SK-N-SH (cell line): ENCODE measurements at regions not wholly inside any gene's neighbourhood (a gene's known extent, or its start where the extent isn't known, plus 50 kb on each side); places are given as distances from the start of the nearest gene placed in this dataset.

Experiments
- CTCF ChIA-PET: fragments of 300-600, 350-600 bp; formaldehyde crosslinking; extraction: SDS; loops from one replicate; lab custom pipeline; 2021; lab: Yijun Ruan, JAX
- POLR2A ChIA-PET: fragments of 350-600 bp; sonication (Branson Sonifier 250); formaldehyde crosslinking; extraction: SDS; loops from one replicate; lab custom pipeline; 2020; ENCODE audit warnings: antibody characterized with exemption, inconsistent platforms; lab: Yijun Ruan, JAX
- DNase-seq: peaks from one replicate; pipeline ENCODE4 v3.0.0; 2012
- H2AFZ ChIP-seq: fragments of 200-600 bp; sonication (generic); 2 replicates; pipeline ENCODE4 v1.8.1; 2016; ENCODE audit warnings: antibody characterized with exemption, mild to moderate bottlenecking, low read depth
- H3F3A ChIP-seq: fragments of 200-600 bp; sonication (generic); replicated peaks from 2 replicates; pipeline ENCODE3; 2016; ENCODE audit warnings: antibody characterized with exemption, mild to moderate bottlenecking; ENCODE audit not compliant: insufficient read depth
- H3K27ac ChIP-seq, 2 experiments: fragments of 200-500 bp in 1 of 2; fragments of 200-600 bp in 1 of 2; sonication (Bioruptor generic) in 1 of 2; sonication (generic), shearing (Covaris generic) in 1 of 2; 2 replicates each; pipeline versions ENCODE4 v1.5.1 to v1.6.1; 2014 to 2016; ENCODE audit warnings: low read depth in 2 of 2, inconsistent platforms in 1 of 2, low read length in 1 of 2, mild to moderate bottlenecking in 1 of 2, mixed read lengths in 1 of 2
- H3K27me3 ChIP-seq: fragments of 200-600 bp; sonication (generic), shearing (Covaris generic); 2 replicates; pipeline ENCODE4 v1.6.1; 2016; ENCODE audit warnings: mixed run types; ENCODE audit not compliant: insufficient read depth
- H3K36me3 ChIP-seq, 2 experiments: fragments of 200-500 bp in 1 of 2; fragments of 200-600 bp in 1 of 2; sonication (Bioruptor generic) in 1 of 2; sonication (generic) in 1 of 2; replicated peaks in 1 of 2; 2 replicates each; pipeline versions ENCODE3 to v1.5.1; 2014 to 2016; ENCODE audit warnings: low read length in 1 of 2, mild to moderate bottlenecking in 1 of 2; ENCODE audit not compliant: insufficient read depth in 2 of 2, control insufficient read depth in 1 of 2
- H3K4me1 ChIP-seq, 2 experiments: fragments of 200-500 bp in 1 of 2; fragments of 200-600 bp in 1 of 2; sonication (Bioruptor generic) in 1 of 2; sonication (generic), shearing (Covaris generic) in 1 of 2; 2 replicates each; pipeline versions ENCODE4 v1.5.1 to v1.6.1; 2014 to 2016; ENCODE audit warnings: low read depth in 1 of 2, low read length in 1 of 2, mixed run types in 1 of 2; ENCODE audit not compliant: insufficient read depth in 2 of 2, control insufficient read depth in 1 of 2
- H3K4me2 ChIP-seq: fragments of 200-600 bp; sonication (generic), shearing (Covaris generic); 2 replicates; pipeline ENCODE4 v1.6.1; 2017; ENCODE audit warnings: mixed run types
- H3K4me3 ChIP-seq, 2 experiments: fragments of 200-500 bp in 1 of 2; fragments of 200-600 bp in 1 of 2; sonication (Bioruptor generic) in 1 of 2; sonication (generic), shearing (Covaris generic) in 1 of 2; 2 replicates each; pipeline versions ENCODE4 v1.5.1 to v1.8.1; 2014 to 2016; ENCODE audit warnings: low read depth in 2 of 2, inconsistent platforms in 1 of 2, low read length in 1 of 2, mild to moderate bottlenecking in 1 of 2, mixed read lengths in 1 of 2, moderate library complexity in 1 of 2
- H3K79me2 ChIP-seq: fragments of 200-600 bp; sonication (generic); 2 replicates; pipeline ENCODE4 v1.8.1; 2017; ENCODE audit warnings: mild to moderate bottlenecking; ENCODE audit not compliant: insufficient read depth
- H3K9ac ChIP-seq: fragments of 200-600 bp; sonication (generic); 2 replicates; pipeline ENCODE4 v1.6.1; 2017; ENCODE audit warnings: mixed run types
- H3K9me2 ChIP-seq: fragments of 200-600 bp; sonication (generic); 2 replicates; pipeline ENCODE4 v1.6.1; 2017; ENCODE audit warnings: mixed run types
- H3K9me3 ChIP-seq: fragments of 200-600 bp; sonication (generic); 2 replicates; pipeline ENCODE4 v1.6.1; 2017; ENCODE audit warnings: mixed run types, mild to moderate bottlenecking, moderate library complexity
- H4K20me1 ChIP-seq: fragments of 200-600 bp; sonication (generic); 2 replicates; pipeline ENCODE4 v1.6.1; 2017; ENCODE audit warnings: mild to moderate bottlenecking, mixed run types; ENCODE audit not compliant: insufficient read depth
- ELF1 ChIP-seq: IDR thresholded peaks from 2 replicates; pipeline ENCODE4 v1.4.0; 2012
- EP300 ChIP-seq, 2 experiments: IDR thresholded peaks; 2 replicates each; pipeline versions ENCODE4 v1.4.0 to v1.6.1; 2012; ENCODE audit warnings: borderline replicate concordance in 1 of 2, low read depth in 1 of 2, low read length in 1 of 2
- EZH2phosphoT487 ChIP-seq: fragments of 200-600 bp; sonication (generic); IDR thresholded peaks from 2 replicates; pipeline ENCODE4 v1.6.1; 2017; ENCODE audit warnings: low read depth, mixed run types, mild to moderate bottlenecking, antibody characterized with exemption, moderate library complexity, borderline replicate concordance
- FOSL2 ChIP-seq: IDR thresholded peaks from 2 replicates; pipeline ENCODE4 v1.4.0; 2012; ENCODE audit warnings: low read depth, mild to moderate bottlenecking, moderate library complexity, borderline replicate concordance
- FOXJ3 ChIP-seq: sonication (generic); formaldehyde crosslinking; IDR thresholded peaks from 2 replicates; pipeline ENCODE4 v1.5.1; 2020; ENCODE audit warnings: mild to moderate bottlenecking, missing genetic modification reagents
- FOXM1 ChIP-seq: IDR thresholded peaks from 2 replicates; pipeline ENCODE4 v1.4.0; 2012; ENCODE audit warnings: low read depth, mild to moderate bottlenecking
- GABPA ChIP-seq: IDR thresholded peaks from 2 replicates; pipeline ENCODE4 v1.4.0; 2012; ENCODE audit warnings: low read depth, mild to moderate bottlenecking
- GATA2 ChIP-seq: sonication (generic); formaldehyde crosslinking; IDR thresholded peaks from 2 replicates; pipeline ENCODE4 v1.5.0; 2020; ENCODE audit warnings: mild to moderate bottlenecking, missing genetic modification reagents
- IRF3 ChIP-seq: fragments of 150-350 bp; IDR thresholded peaks from 2 replicates; pipeline ENCODE4 v1.6.1; 2016; ENCODE audit warnings: mild to moderate bottlenecking, low read depth, low read length
- JUND ChIP-seq: IDR thresholded peaks from 2 replicates; pipeline ENCODE4 v1.4.0; 2012
- MAX ChIP-seq: IDR thresholded peaks from 2 replicates; pipeline ENCODE4 v1.4.0; 2012; ENCODE audit warnings: low read depth
- MEF2A ChIP-seq: IDR thresholded peaks from 2 replicates; pipeline ENCODE4 v1.4.0; 2012; ENCODE audit warnings: low read depth, borderline replicate concordance
- MXI1 ChIP-seq: IDR thresholded peaks from 2 replicates; pipeline ENCODE4 v1.6.1; 2012; ENCODE audit warnings: mild to moderate bottlenecking, low read depth, low read length, improper control_type of control experiment
- NFIC ChIP-seq: IDR thresholded peaks from 2 replicates; pipeline ENCODE4 v1.4.0; 2012; ENCODE audit warnings: borderline replicate concordance
- NRF1 ChIP-seq: IDR thresholded peaks from 2 replicates; pipeline ENCODE4 v1.6.1; 2012; ENCODE audit warnings: low read depth, mild to moderate bottlenecking, low read length
- PBX3 ChIP-seq: IDR thresholded peaks from 2 replicates; pipeline ENCODE4; 2012
- POLR2AphosphoS5 ChIP-seq: IDR thresholded peaks from 2 replicates; pipeline ENCODE4 v1.6.1; 2012; ENCODE audit warnings: low read depth, low read length
- RAD21 ChIP-seq: IDR thresholded peaks from 2 replicates; pipeline ENCODE4 v1.6.1; 2012; ENCODE audit warnings: mild to moderate bottlenecking, low read length
- REST ChIP-seq: IDR thresholded peaks from 2 replicates; pipeline ENCODE4 v1.6.1; 2012; ENCODE audit warnings: mild to moderate bottlenecking, low read depth, low read length, moderate library complexity
- RFX5 ChIP-seq: IDR thresholded peaks from 2 replicates; pipeline ENCODE4 v1.6.1; 2012; ENCODE audit warnings: mild to moderate bottlenecking, improper control_type of control experiment, low read length
- SMC3 ChIP-seq: IDR thresholded peaks from 2 replicates; pipeline ENCODE4 v1.6.1; 2012; ENCODE audit warnings: low read depth, low read length, improper control_type of control experiment
- TCF12 ChIP-seq: IDR thresholded peaks from 2 replicates; pipeline ENCODE4 v1.4.0; 2012
- YY1 ChIP-seq: IDR thresholded peaks from 2 replicates; pipeline ENCODE4 v1.4.0; 2012; ENCODE audit warnings: low read depth, mild to moderate bottlenecking
- WGBS: methylation state at CpG from one replicate; pipeline ENCODE4 v1.1.6; 2017; ENCODE audit warnings: low lambda C conversion rate; 5-methylcytosine and 5-hydroxymethylcytosine counted together

GRCh38 chr6:63460971-63461370, 111.3 kb upstream of the LOC128125822 start:
- no peak overlapping the region for H3K27ac ChIP-seq
- H3K9me3 ChIP-seq = no peaks in the 10 kb centered on the region
- no peaks in the 10 kb centered on the region for H3K9me2 ChIP-seq
- no peak overlapping the region for H3K9ac ChIP-seq
- no peaks in the 10 kb centered on the region for H3K4me1 ChIP-seq
- no peak overlapping the region for H3K4me2 ChIP-seq
- no peaks in the 10 kb centered on the region for H3K79me2 ChIP-seq
- H4K20me1 ChIP-seq = no peaks in the 10 kb centered on the region
- no peaks in the 10 kb centered on the region for H3K36me3 ChIP-seq
- no peak for DNase-seq
- CTCF ChIA-PET = no interaction called here
- 57% methylated on average over 9 of the region's 10 CpGs for WGBS
- H3K27me3 ChIP-seq = no peaks in the 10 kb centered on the region
- H2AFZ ChIP-seq = no peak overlapping the region
- TF ChIP-seq IRF3 = no peak
- TF ChIP-seq PBX3 = no peak
- TF ChIP-seq TCF12 = no peak
- TF ChIP-seq EZH2phosphoT487 = no peak
- TF ChIP-seq, all 33 proteins: peak for 0
- Histone ChIP-seq H3K4me3 (no peak overlapping the region), H3F3A (no peaks in the 10 kb centered on the region)
- POLR2A ChIA-PET = no interaction called here

GRCh38 chr6:63464060-63464459, 108.2 kb upstream of the LOC128125822 start:
- H3K4me2 ChIP-seq = no peak overlapping the region
- no peaks in the 10 kb centered on the region for H4K20me1 ChIP-seq
- H3K36me3 ChIP-seq = no peaks in the 10 kb centered on the region
- DNase-seq = no peak
- no peak for TF ChIP-seq NFIC
- no peak for TF ChIP-seq FOSL2
- TF ChIP-seq ELF1 = no peak
- TF ChIP-seq EZH2phosphoT487 = no peak
- no peak for TF ChIP-seq MAX
- TF ChIP-seq SMC3 = no peak
- TF ChIP-seq JUND = no peak
- TF ChIP-seq GATA2 (CRISPR knock-in tag) = no peak
- no peak for TF ChIP-seq FOXM1
- TF ChIP-seq REST = no peak
- TF ChIP-seq GABPA = no peak
- TF ChIP-seq MEF2A = no peak
- no peak for TF ChIP-seq MXI1
- TF ChIP-seq RFX5 = no peak
- no peak for TF ChIP-seq RAD21
- TF ChIP-seq YY1 = no peak
- TF ChIP-seq EP300 (IDR thresholded peaks at IDR 0.05; ENCODE audit: borderline replicate concordance in 1 of 2, low read depth in 1 of 2, low read length in 1 of 2) = no peak
- no peak for TF ChIP-seq NRF1
- TF ChIP-seq POLR2AphosphoS5 = no peak
- TF ChIP-seq FOXJ3 (CRISPR knock-in tag) = no peak
- no peak overlapping the region for H3K27ac ChIP-seq
- ChIA-PET CTCF (interaction anchor here (0.7 kb wide), 1 partner anchor 29 kb away, joined by 3 read pairs; no protein-coding TSS in a partner anchor), POLR2A (no interaction called here)
- H2AFZ ChIP-seq = no peak overlapping the region
- H3K9me3 ChIP-seq = no peaks in the 10 kb centered on the region
- H3K4me1 ChIP-seq = no peaks in the 10 kb centered on the region
- no peaks in the 10 kb centered on the region for H3K79me2 ChIP-seq
- H3F3A ChIP-seq = no peaks in the 10 kb centered on the region
- no peak overlapping the region for H3K4me3 ChIP-seq
- H3K9ac ChIP-seq = no peak overlapping the region
- H3K27me3 ChIP-seq = no peaks in the 10 kb centered on the region
- H3K9me2 ChIP-seq = no peaks in the 10 kb centered on the region
